Activated naive CD8-positive, alpha-beta T cell treated with anti-CD3 and anti-CD28 coated beads for 36 hours (primary cell): ENCODE measurements at regions not wholly inside any gene's neighbourhood (a gene's known extent, or its start where the extent isn't known, plus 50 kb on each side); places are given as distances from the start of the nearest gene placed in this dataset.

Source experiments
- DNase-seq: peaks from one replicate; pipeline ENCODE4 v3.0.0; 2021
- H3K27ac Mint-ChIP-seq: one replicate; pipeline ENCODE4 v1.8.0; 2022; ENCODE audit warnings: mild to moderate bottlenecking, moderate library complexity, mixed read lengths
- H3K27me3 Mint-ChIP-seq: one replicate; pipeline ENCODE4 v1.8.0; 2022; ENCODE audit warnings: mild to moderate bottlenecking, mixed read lengths
- H3K36me3 Mint-ChIP-seq: one replicate; pipeline ENCODE4 v1.8.0; 2021; ENCODE audit warnings: mild to moderate bottlenecking, mixed read lengths
- H3K4me1 Mint-ChIP-seq: one replicate; pipeline ENCODE4 v1.8.0; 2021; ENCODE audit warnings: mixed read lengths
- H3K4me3 Mint-ChIP-seq: one replicate; pipeline ENCODE4 v1.8.0; 2022; ENCODE audit warnings: mild to moderate bottlenecking, moderate library complexity, mixed read lengths
- H3K9me3 Mint-ChIP-seq: one replicate; pipeline ENCODE4 v1.8.0; 2022; ENCODE audit warnings: mixed read lengths

GRCh38 chr2:181114021-181114420 lies 133.6 kb downstream of the UBE2E3 start:
- H3K4me3 Mint-ChIP-seq, result no peak overlapping the region
- DNase-seq, result no peak
- H3K9me3 Mint-ChIP-seq, result peaks cover 9% of the 10 kb centered on the region
- H3K27ac Mint-ChIP-seq, result no peak overlapping the region
- H3K36me3 Mint-ChIP-seq, result peaks cover 16% of the 10 kb centered on the region
- H3K27me3 Mint-ChIP-seq, result no peaks in the 10 kb centered on the region
- peaks cover 27% of the 10 kb centered on the region for H3K4me1 Mint-ChIP-seq

- H3K9me3 Mint-ChIP-seq, result peaks cover 4% of the 10 kb centered on the region
- peaks cover 17% of the 10 kb centered on the region for H3K36me3 Mint-ChIP-seq
- H3K27ac Mint-ChIP-seq, result no peak overlapping the region
- no peaks in the 10 kb centered on the region for H3K27me3 Mint-ChIP-seq
- H3K4me3 Mint-ChIP-seq, result no peak overlapping the region
- no peak for DNase-seq
- peaks cover 34% of the 10 kb centered on the region for H3K4me1 Mint-ChIP-seq
Observed at GRCh38 chr2:181116261-181116660, 135.9 kb downstream of the UBE2E3 start.

- no peak for DNase-seq
- peaks cover 41% of the 10 kb centered on the region for H3K4me1 Mint-ChIP-seq
- peaks cover 7% of the 10 kb centered on the region for H3K9me3 Mint-ChIP-seq
- H3K4me3 Mint-ChIP-seq, result no peak overlapping the region
- no peaks in the 10 kb centered on the region for H3K27me3 Mint-ChIP-seq
- peaks cover 22% of the 10 kb centered on the region for H3K36me3 Mint-ChIP-seq
- H3K27ac Mint-ChIP-seq, result no peak overlapping the region
Observed at GRCh38 chr2:181117206-181117925, 137.0 kb downstream of the UBE2E3 start.

- DNase-seq, result no peak
- Mint-ChIP-seq H3K36me3 (peaks cover 22% of the 10 kb centered on the region), H3K9me3 (peaks cover 7% of the 10 kb centered on the region), H3K27me3 (no peaks in the 10 kb centered on the region), H3K27ac (peak overlapping the region; percentile 7), H3K4me1 (peaks cover 54% of the 10 kb centered on the region), H3K4me3 (no peak overlapping the region)
Observed at GRCh38 chr2:181120625-181121024, 140.2 kb downstream of the UBE2E3 start.

- H3K4me3 Mint-ChIP-seq, result no peak overlapping the region
- DNase-seq, result no peak
- peaks cover 58% of the 10 kb centered on the region for H3K4me1 Mint-ChIP-seq
- peaks cover 7% of the 10 kb centered on the region for H3K9me3 Mint-ChIP-seq
- H3K36me3 Mint-ChIP-seq, result peaks cover 29% of the 10 kb centered on the region
- no peak overlapping the region for H3K27ac Mint-ChIP-seq
- H3K27me3 Mint-ChIP-seq, result no peaks in the 10 kb centered on the region
Observed at GRCh38 chr2:181121996-181122395, 141.6 kb downstream of the UBE2E3 start.

- H3K4me1 Mint-ChIP-seq, result peaks cover 57% of the 10 kb centered on the region
- DNase-seq, result no peak
- no peak overlapping the region for H3K27ac Mint-ChIP-seq
- H3K4me3 Mint-ChIP-seq, result no peak overlapping the region
- H3K27me3 Mint-ChIP-seq, result no peaks in the 10 kb centered on the region
- H3K36me3 Mint-ChIP-seq, result peaks cover 31% of the 10 kb centered on the region
- H3K9me3 Mint-ChIP-seq, result peaks cover 7% of the 10 kb centered on the region
Observed at GRCh38 chr2:181122601-181123000, 142.2 kb downstream of the UBE2E3 start.

- Mint-ChIP-seq H3K4me1 (peaks cover 62% of the 10 kb centered on the region), H3K9me3 (peaks cover 7% of the 10 kb centered on the region), H3K36me3 (peaks cover 31% of the 10 kb centered on the region), H3K4me3 (peak overlapping the region; percentile 79), H3K27me3 (no peaks in the 10 kb centered on the region), H3K27ac (peak overlapping the region; percentile 88)
- DNase-seq, result peak; percentile 57
Observed at GRCh38 chr2:181123798-181124231, 143.4 kb downstream of the UBE2E3 start.

GRCh38 chr2:181124497-181124896 lies 144.1 kb downstream of the UBE2E3 start:
- Mint-ChIP-seq H3K27me3 (no peaks in the 10 kb centered on the region), H3K4me1 (peaks cover 64% of the 10 kb centered on the region), H3K4me3 (peak overlapping the region; percentile 79), H3K9me3 (peaks cover 8% of the 10 kb centered on the region), H3K27ac (peak overlapping the region; percentile 88), H3K36me3 (peaks cover 30% of the 10 kb centered on the region)
- no peak for DNase-seq

GRCh38 chr2:181125359-181125758 lies 145.0 kb downstream of the UBE2E3 start:
- Mint-ChIP-seq H3K27me3 (no peaks in the 10 kb centered on the region), H3K36me3 (peaks cover 31% of the 10 kb centered on the region), H3K27ac (peak overlapping the region; percentile 88), H3K4me3 (peak overlapping the region; percentile 73), H3K4me1 (peaks cover 66% of the 10 kb centered on the region), H3K9me3 (peaks cover 12% of the 10 kb centered on the region)
- DNase-seq, result no peak

GRCh38 chr2:181126311-181126868 lies 146.0 kb downstream of the UBE2E3 start:
- H3K4me3 Mint-ChIP-seq, result peak overlapping the region; percentile 73
- no peaks in the 10 kb centered on the region for H3K27me3 Mint-ChIP-seq
- H3K4me1 Mint-ChIP-seq, result peaks cover 66% of the 10 kb centered on the region

GRCh38 chr2:181128199-181128598 lies 147.8 kb downstream of the UBE2E3 start:
- Mint-ChIP-seq H3K9me3 (peaks cover 5% of the 10 kb centered on the region), H3K4me1 (peaks cover 68% of the 10 kb centered on the region), H3K27me3 (no peaks in the 10 kb centered on the region), H3K36me3 (peaks cover 33% of the 10 kb centered on the region), H3K4me3 (no peak overlapping the region), H3K27ac (peak overlapping the region; percentile 85)
- no peak for DNase-seq

More at GRCh38 chr2:181126311-181126868, 146.0 kb downstream of the UBE2E3 start:
- Mint-ChIP-seq H3K27ac (peak overlapping the region; percentile 88), H3K36me3 (peaks cover 29% of the 10 kb centered on the region), H3K9me3 (peaks cover 8% of the 10 kb centered on the region)
- no peak for DNase-seq

- peaks cover 65% of the 10 kb centered on the region for H3K4me1 Mint-ChIP-seq
- no peaks in the 10 kb centered on the region for H3K27me3 Mint-ChIP-seq
- H3K4me3 Mint-ChIP-seq, result peak overlapping the region; percentile 32
- H3K27ac Mint-ChIP-seq, result peak overlapping the region; percentile 85
- peaks cover 42% of the 10 kb centered on the region for H3K36me3 Mint-ChIP-seq
- peaks cover 8% of the 10 kb centered on the region for H3K9me3 Mint-ChIP-seq
- DNase-seq, result no peak
Observed at GRCh38 chr2:181129364-181130056, 149.1 kb downstream of the UBE2E3 start.

GRCh38 chr2:181130686-181131085 lies 150.3 kb downstream of the UBE2E3 start:
- H3K27me3 Mint-ChIP-seq, result no peaks in the 10 kb centered on the region
- peaks cover 51% of the 10 kb centered on the region for H3K36me3 Mint-ChIP-seq
- H3K4me3 Mint-ChIP-seq, result peak overlapping the region; percentile 66
- H3K27ac Mint-ChIP-seq, result peak overlapping the region; percentile 75
- no peak for DNase-seq
- peaks cover 15% of the 10 kb centered on the region for H3K9me3 Mint-ChIP-seq
- H3K4me1 Mint-ChIP-seq, result peaks cover 58% of the 10 kb centered on the region

- H3K27me3 Mint-ChIP-seq, result no peaks in the 10 kb centered on the region
- peak overlapping the region; percentile 75 for H3K27ac Mint-ChIP-seq
- H3K9me3 Mint-ChIP-seq, result peaks cover 21% of the 10 kb centered on the region
- H3K4me3 Mint-ChIP-seq, result peak overlapping the region; percentile 66
- DNase-seq, result no peak
- H3K4me1 Mint-ChIP-seq, result peaks cover 50% of the 10 kb centered on the region
- peaks cover 53% of the 10 kb centered on the region for H3K36me3 Mint-ChIP-seq
Observed at GRCh38 chr2:181131584-181131983, 151.2 kb downstream of the UBE2E3 start.

GRCh38 chr2:181138816-181139215 lies 158.4 kb downstream of the UBE2E3 start:
- Mint-ChIP-seq H3K27ac (peak overlapping the region; percentile 22), H3K9me3 (peaks cover 21% of the 10 kb centered on the region), H3K27me3 (no peaks in the 10 kb centered on the region), H3K36me3 (peaks cover 34% of the 10 kb centered on the region), H3K4me1 (peaks cover 56% of the 10 kb centered on the region), H3K4me3 (no peak overlapping the region)
- DNase-seq, result no peak
